HepG2 (cell line): ENCODE measurements at regions not wholly inside any gene's neighbourhood (a gene's known extent, or its start where the extent isn't known, plus 50 kb on each side); places are given as distances from the start of the nearest gene placed in this dataset.

ENCODE experiments used
- ATAC-seq: fragments of 200-7000 bp; cut with Tn5 transposase; 3 replicates; pipeline ENCODE4 v1.9.1; 2020; ENCODE audit warnings: mild to moderate bottlenecking, moderate library complexity
- BruUV-seq: library from RNA; stranded (reverse); fragments of 400-500 nt; replicated peaks from 2 replicates; lab custom pipeline; 2021; lab: Mats Ljungman, UMichigan
- CTCF ChIA-PET: fragments of 300-600 bp; formaldehyde crosslinking; extraction: SDS; loops from one replicate; lab custom pipeline; 2021; ENCODE audit warnings: low total read pairs, inconsistent platforms, low intra/inter-chr PET ratio; lab: Yijun Ruan, JAX
- POLR2A ChIA-PET: fragments of 350-600 bp; sonication (Branson Sonifier 250); formaldehyde crosslinking; loops from one replicate; lab custom pipeline; 2020; ENCODE audit warnings: antibody characterized with exemption, inconsistent platforms; lab: Yijun Ruan, JAX
- DNase-seq: peaks from one replicate; pipeline ENCODE4 v3.0.0-alpha.2; 2015; ENCODE audit warnings: low spot score
- FAIRE-seq: peaks from 3 replicates; lab custom pipeline; 2011; peaks lifted over from hg19 to GRCh38; lab: Jason Lieb, UNC
- H2AFZ ChIP-seq: one replicate; pipeline ENCODE4 v1.6.1; 2011; ENCODE audit warnings: low read length, inconsistent platforms
- H3K27ac ChIP-seq: fragments of 300-600 bp; 3 replicates; pipeline ENCODE4 v1.8.0; 2011; ENCODE audit warnings: mixed run types, mild to moderate bottlenecking, mixed read lengths, low read length, inconsistent platforms; ENCODE audit not compliant: insufficient read depth; ENCODE audit errors: extremely low read length
- H3K27me3 ChIP-seq, 2 experiments: fragments of 200-600 bp in 1 of 2; 2 replicates in 1 of 2; 3 replicates in 1 of 2; pipeline versions ENCODE4 v1.6.0 to v1.8.0; 2011; ENCODE audit warnings: low read length in 2 of 2, mild to moderate bottlenecking in 2 of 2, moderate library complexity in 2 of 2, inconsistent platforms in 1 of 2; ENCODE audit not compliant: insufficient read depth in 2 of 2, control insufficient read depth in 1 of 2
- H3K36me3 ChIP-seq, 2 experiments: fragments of 200-600 bp in 1 of 2; replicated peaks in 1 of 2; 2 replicates in 1 of 2; 3 replicates in 1 of 2; pipeline versions ENCODE4 v1.5.1 to v1.8.0; 2011; ENCODE audit warnings: low read length in 2 of 2, inconsistent platforms in 1 of 2; ENCODE audit not compliant: insufficient read depth in 2 of 2, control insufficient read depth in 1 of 2
- H3K4me1 ChIP-seq: 2 replicates; pipeline ENCODE4 v1.5.1; 2012; ENCODE audit warnings: low read length, inconsistent platforms; ENCODE audit not compliant: insufficient read depth
- H3K4me2 ChIP-seq: 2 replicates; pipeline ENCODE4 v1.6.0; 2011; ENCODE audit warnings: low read depth, low read length, inconsistent platforms
- H3K4me3 ChIP-seq, 3 experiments: fragments of 200-600 bp in 1 of 3; sonication (generic), shearing (Covaris generic) in 1 of 3; replicated peaks in 1 of 3; 2 replicates each; pipeline ENCODE4 v1.5.1; 2011 to 2016; ENCODE audit warnings: low read length in 3 of 3, inconsistent platforms in 2 of 3, low read depth in 2 of 3, mild to moderate bottlenecking in 2 of 3, control low read depth in 1 of 3, mixed read lengths in 1 of 3; ENCODE audit not compliant: insufficient read depth in 1 of 3
- H3K79me2 ChIP-seq: one replicate; pipeline ENCODE4 v1.6.1; 2011; ENCODE audit warnings: low read length, inconsistent platforms; ENCODE audit not compliant: insufficient read depth
- H3K9ac ChIP-seq: 2 replicates; pipeline ENCODE4 v1.6.0; 2011; ENCODE audit warnings: mild to moderate bottlenecking, low read depth, low read length, inconsistent platforms; ENCODE audit not compliant: insufficient read depth
- H3K9me3 ChIP-seq: 2 replicates; pipeline ENCODE4 v1.5.1; 2012; ENCODE audit warnings: mild to moderate bottlenecking, low read length
- H4K20me1 ChIP-seq: 2 replicates; pipeline ENCODE4 v1.6.0; 2011; ENCODE audit warnings: inconsistent platforms, mild to moderate bottlenecking, low read length, moderate library complexity; ENCODE audit not compliant: insufficient read depth
- GATA4 ChIP-seq: sonication (generic); IDR thresholded peaks from 2 replicates; pipeline ENCODE4 v1.6.1; 2016; ENCODE audit warnings: antibody characterized with exemption, low read depth, borderline replicate concordance
- SNAPC2 ChIP-seq: sonication (generic); formaldehyde crosslinking; IDR thresholded peaks from 2 replicates; pipeline ENCODE4 v1.8.1; 2022; ENCODE audit warnings: mild to moderate bottlenecking, missing genetic modification reagents
- ZNF343 ChIP-seq: sonication (generic); formaldehyde crosslinking; IDR thresholded peaks from 2 replicates; pipeline ENCODE4 v1.4.0; 2020; ENCODE audit warnings: mild to moderate bottlenecking, missing genetic modification reagents
- ZNF441 ChIP-seq: sonication (generic); formaldehyde crosslinking; IDR thresholded peaks from 2 replicates; pipeline ENCODE4 v1.7.0; 2021; ENCODE audit warnings: missing genetic modification reagents, borderline replicate concordance
- ZNF547 ChIP-seq: sonication (generic); formaldehyde crosslinking; IDR thresholded peaks from 2 replicates; pipeline ENCODE4 v1.5.1; 2020; ENCODE audit warnings: mild to moderate bottlenecking, missing genetic modification reagents
- ZSCAN29 ChIP-seq: sonication (generic); formaldehyde crosslinking; conservative IDR thresholded peaks from 2 replicates; pipeline ENCODE4 v1.4.0; 2020; ENCODE audit warnings: mild to moderate bottlenecking, missing genetic modification reagents
- ZSCAN9 ChIP-seq: IDR thresholded peaks from 2 replicates; pipeline ENCODE4 v1.6.1; 2016; ENCODE audit warnings: borderline replicate concordance
- WGBS: methylation state at CpG from one replicate; pipeline ENCODE4 v1.1.6; 2017; ENCODE audit warnings: low lambda C conversion rate; 5-methylcytosine and 5-hydroxymethylcytosine counted together
- in situ Hi-C: cut with HindIII; loops from 2 replicates; pipeline ENCODE4 v1.10.0; 2017; ENCODE audit warnings: low pct_unique_long_range_greater_than_20kb; ENCODE audit not compliant: extremely low pct_ligation_motif_present
- intact Hi-C: fragments of 100-400 bp; cut with micrococcal nuclease; formaldehyde crosslinking; loops from one replicate; pipeline ENCODE4 v1.10.0; 2022; ENCODE audit not compliant: unreplicated experiment
- TF ChIP-seq, protein P1 (sequence below): sonication (generic); formaldehyde crosslinking; IDR thresholded peaks from 2 replicates; pipeline ENCODE4 v1.4.0; 2020; ENCODE audit warnings: low read depth, mild to moderate bottlenecking, missing genetic modification reagents
- TF ChIP-seq, protein P2 (sequence below): sonication (generic); formaldehyde crosslinking; IDR thresholded peaks from 2 replicates; pipeline ENCODE4 v1.4.0; 2020; ENCODE audit warnings: missing genetic modification reagents, borderline replicate concordance

DNA sequence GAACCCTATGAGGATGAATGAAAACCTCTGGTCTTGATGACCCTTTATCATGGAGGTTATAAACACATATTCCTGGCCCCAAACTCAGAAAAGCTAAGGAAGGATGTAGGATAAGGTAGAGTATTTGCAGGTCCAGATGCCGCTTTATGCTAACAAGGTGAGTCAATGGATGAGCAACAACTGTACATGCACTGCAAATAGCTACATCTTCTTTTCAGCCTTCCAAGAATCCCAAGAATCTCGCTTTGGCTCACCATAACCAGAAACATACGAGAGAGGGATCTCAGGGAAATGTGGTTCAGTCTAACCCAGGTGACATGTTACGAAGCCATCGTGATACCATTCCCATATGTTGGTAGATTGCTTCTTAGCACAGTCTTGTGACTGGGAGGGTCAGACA is 152.3 kb upstream of the ANKH start:
- no peaks in the 10 kb centered on the region for H3K36me3 ChIP-seq
- H3K4me1 ChIP-seq, result no peaks in the 10 kb centered on the region
- no peak for DNase-seq
- H3K27ac ChIP-seq, result no peak overlapping the region
- H3K9ac ChIP-seq, result no peak overlapping the region
- no peak overlapping the region for H3K4me3 ChIP-seq
- 48% methylated on average over 5 of the region's 5 CpGs for WGBS
- intact Hi-C loops, result no loop called here
- FAIRE-seq, result no peak
- no peaks in the 10 kb centered on the region for H3K9me3 ChIP-seq
- CTCF ChIA-PET, result no interaction called here
- H2AFZ ChIP-seq, result no peak overlapping the region
- no peak for TF ChIP-seq SNAPC2
- TF ChIP-seq ZNF343 (CRISPR knock-in tag), result no peak
- no peak for TF ChIP-seq ZSCAN9 (CRISPR knock-in tag)
- TF ChIP-seq, protein P1, sequence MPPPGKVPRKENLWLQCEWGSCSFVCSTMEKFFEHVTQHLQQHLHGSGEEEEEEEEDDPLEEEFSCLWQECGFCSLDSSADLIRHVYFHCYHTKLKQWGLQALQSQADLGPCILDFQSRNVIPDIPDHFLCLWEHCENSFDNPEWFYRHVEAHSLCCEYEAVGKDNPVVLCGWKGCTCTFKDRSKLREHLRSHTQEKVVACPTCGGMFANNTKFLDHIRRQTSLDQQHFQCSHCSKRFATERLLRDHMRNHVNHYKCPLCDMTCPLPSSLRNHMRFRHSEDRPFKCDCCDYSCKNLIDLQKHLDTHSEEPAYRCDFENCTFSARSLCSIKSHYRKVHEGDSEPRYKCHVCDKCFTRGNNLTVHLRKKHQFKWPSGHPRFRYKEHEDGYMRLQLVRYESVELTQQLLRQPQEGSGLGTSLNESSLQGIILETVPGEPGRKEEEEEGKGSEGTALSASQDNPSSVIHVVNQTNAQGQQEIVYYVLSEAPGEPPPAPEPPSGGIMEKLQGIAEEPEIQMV (CRISPR knock-in tag), result no peak
- no peak for TF ChIP-seq ZSCAN29 (CRISPR knock-in tag)
- no peak for TF ChIP-seq ZNF547 (CRISPR knock-in tag)
- TF ChIP-seq ZNF441 (CRISPR knock-in tag), result no peak
- in situ Hi-C loops, result no loop called here
- no peak overlapping the region for H3K4me2 ChIP-seq
- no peak for ATAC-seq
- no peaks in the 10 kb centered on the region for H3K79me2 ChIP-seq
- no TSS peak for BruUV-seq
- H4K20me1 ChIP-seq, result no peaks in the 10 kb centered on the region
- peaks cover 2 to 12% of the 10 kb centered on the region in 2 experiments; a peak in 2 of 5 replicates for H3K27me3 ChIP-seq
- POLR2A ChIA-PET, result no interaction called here

DNA sequence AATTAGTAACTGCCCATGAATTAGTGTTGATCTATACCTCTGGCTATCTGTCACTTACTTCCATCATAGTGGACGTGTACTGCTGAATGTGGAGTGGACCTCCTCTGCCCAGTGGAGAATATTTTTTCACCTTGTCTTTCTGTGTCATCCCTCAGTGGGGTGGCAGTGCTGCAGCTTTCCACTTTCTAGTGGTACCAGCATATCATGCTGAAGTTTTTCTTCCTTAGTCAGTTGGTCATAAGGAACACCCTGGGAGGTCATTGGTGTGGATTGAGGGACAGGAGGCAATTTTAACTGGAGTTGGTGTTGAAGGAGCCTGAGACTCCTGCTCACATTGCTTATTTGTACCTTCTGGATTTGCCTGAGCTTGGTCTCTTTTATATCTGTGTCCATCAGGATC is 151.7 kb upstream of the ANKH start:
- no peak for DNase-seq
- Histone ChIP-seq H3K9ac (no peak overlapping the region), H3K27ac (no peak overlapping the region), H2AFZ (no peak overlapping the region), H3K79me2 (no peaks in the 10 kb centered on the region), H3K9me3 (no peaks in the 10 kb centered on the region), H3K4me3 (no peak overlapping the region), H4K20me1 (no peaks in the 10 kb centered on the region), H3K36me3 (no peaks in the 10 kb centered on the region), H3K27me3 (peaks cover 2 to 8% of the 10 kb centered on the region in 2 experiments; a peak in 2 of 5 replicates), H3K4me1 (no peaks in the 10 kb centered on the region), H3K4me2 (no peak overlapping the region)
- in situ Hi-C loops (no loop called here), intact Hi-C loops (no loop called here)
- CTCF ChIA-PET, result no interaction called here
- POLR2A ChIA-PET, result no interaction called here
- WGBS, result 0% methylated on average over 1 of the region's 1 CpG
- no TSS peak for BruUV-seq
- ATAC-seq, result no peak
- no peak for FAIRE-seq
- TF ChIP-seq, protein P2, sequence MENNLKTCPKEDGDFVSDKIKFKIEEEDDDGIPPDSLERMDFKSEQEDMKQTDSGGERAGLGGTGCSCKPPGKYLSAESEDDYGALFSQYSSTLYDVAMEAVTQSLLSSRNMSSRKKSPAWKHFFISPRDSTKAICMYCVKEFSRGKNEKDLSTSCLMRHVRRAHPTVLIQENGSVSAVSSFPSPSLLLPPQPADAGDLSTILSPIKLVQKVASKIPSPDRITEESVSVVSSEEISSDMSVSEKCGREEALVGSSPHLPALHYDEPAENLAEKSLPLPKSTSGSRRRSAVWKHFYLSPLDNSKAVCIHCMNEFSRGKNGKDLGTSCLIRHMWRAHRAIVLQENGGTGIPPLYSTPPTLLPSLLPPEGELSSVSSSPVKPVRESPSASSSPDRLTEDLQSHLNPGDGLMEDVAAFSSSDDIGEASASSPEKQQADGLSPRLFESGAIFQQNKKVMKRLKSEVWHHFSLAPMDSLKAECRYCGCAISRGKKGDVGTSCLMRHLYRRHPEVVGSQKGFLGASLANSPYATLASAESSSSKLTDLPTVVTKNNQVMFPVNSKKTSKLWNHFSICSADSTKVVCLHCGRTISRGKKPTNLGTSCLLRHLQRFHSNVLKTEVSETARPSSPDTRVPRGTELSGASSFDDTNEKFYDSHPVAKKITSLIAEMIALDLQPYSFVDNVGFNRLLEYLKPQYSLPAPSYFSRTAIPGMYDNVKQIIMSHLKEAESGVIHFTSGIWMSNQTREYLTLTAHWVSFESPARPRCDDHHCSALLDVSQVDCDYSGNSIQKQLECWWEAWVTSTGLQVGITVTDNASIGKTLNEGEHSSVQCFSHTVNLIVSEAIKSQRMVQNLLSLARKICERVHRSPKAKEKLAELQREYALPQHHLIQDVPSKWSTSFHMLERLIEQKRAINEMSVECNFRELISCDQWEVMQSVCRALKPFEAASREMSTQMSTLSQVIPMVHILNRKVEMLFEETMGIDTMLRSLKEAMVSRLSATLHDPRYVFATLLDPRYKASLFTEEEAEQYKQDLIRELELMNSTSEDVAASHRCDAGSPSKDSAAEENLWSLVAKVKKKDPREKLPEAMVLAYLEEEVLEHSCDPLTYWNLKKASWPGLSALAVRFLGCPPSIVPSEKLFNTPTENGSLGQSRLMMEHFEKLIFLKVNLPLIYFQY, result no peak
- no peak for TF ChIP-seq GATA4
